GM18505 (cell line): ENCODE measurements at regions not wholly inside any gene's neighbourhood (a gene's known extent, or its start where the extent isn't known, plus 50 kb on each side); places are given as distances from the start of the nearest gene placed in this dataset.
"Not testable (repeated sequence)": the region's sequence is repeated elsewhere in the genome, so short reads cannot be mapped to it uniquely, and the experiment has no call there.

Source experiments
- ATAC-seq: cut with Tn5 transposase; IDR thresholded peaks from one replicate; pipeline ENCODE4 v1.9.1; 2021; ENCODE audit not compliant: unreplicated experiment
- POLR2A ChIP-seq: IDR thresholded peaks from 4 replicates; pipeline ENCODE4 v1.6.1; 2011; ENCODE audit warnings: borderline replicate concordance; ENCODE audit not compliant: insufficient read depth, insufficient read length; ENCODE audit errors: extremely low read depth

DNA sequence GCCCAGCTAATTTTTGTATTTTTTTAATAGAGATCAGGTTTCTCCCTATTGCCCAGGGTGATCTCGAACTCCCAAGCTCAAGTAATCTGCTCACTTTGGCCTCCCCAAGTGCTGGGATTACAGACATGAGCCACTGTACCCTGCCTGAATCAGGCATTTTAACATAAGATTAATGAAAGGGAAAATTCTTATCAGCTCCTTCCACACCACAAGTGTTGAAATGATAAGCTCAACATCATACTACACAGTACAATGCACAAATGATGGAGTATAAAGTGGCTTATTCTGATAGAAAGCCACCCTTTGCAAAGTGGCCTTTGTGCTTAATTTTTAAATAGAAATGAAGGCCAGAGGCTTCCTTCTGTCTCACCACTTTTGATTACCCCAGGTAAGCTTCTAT, 71.3 kb upstream of the MCHR2 start:
- no peak for TF ChIP-seq POLR2A
- ATAC-seq = no peak

DNA sequence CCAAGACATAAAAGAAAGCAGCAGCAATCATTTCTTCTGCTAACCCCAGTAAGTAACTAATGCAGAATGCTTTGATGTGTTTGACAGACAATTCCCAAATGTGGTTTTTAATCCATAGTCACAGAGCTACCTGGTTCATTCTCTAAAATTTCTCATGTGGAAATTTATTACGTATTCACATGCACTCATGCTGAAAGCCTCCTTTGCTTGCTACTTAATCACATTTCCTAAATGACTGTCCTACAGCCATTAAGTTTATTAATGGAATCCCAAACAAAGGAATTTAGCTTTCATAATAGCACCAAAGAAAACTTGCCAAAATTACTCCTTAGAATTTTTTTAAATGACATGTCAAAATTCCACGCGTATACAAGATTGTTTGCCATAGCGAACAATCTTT, 68.6 kb upstream of the MCHR2 start:
- no peak for ATAC-seq
- no peak for TF ChIP-seq POLR2A

DNA sequence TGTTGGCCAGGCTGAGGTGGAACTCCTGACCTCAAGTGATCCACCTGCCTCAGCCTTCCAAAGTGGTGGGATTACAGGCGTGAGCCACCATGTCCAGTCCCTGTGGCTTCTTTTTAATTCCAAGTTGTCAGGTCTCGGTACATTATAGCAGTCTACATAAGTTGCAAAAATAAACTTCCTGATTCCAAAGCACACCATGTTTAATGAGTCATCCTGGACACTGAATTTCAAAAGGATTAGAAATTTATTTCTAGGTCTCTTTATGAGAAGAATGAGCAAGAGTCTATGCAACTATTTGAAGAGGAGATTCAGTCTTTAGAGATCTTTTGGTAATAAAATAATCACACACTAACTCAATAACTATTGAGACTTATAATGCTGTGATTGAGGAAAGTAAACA, 63.9 kb upstream of the MCHR2 start:
- no peak for TF ChIP-seq POLR2A
- no peak for ATAC-seq

DNA sequence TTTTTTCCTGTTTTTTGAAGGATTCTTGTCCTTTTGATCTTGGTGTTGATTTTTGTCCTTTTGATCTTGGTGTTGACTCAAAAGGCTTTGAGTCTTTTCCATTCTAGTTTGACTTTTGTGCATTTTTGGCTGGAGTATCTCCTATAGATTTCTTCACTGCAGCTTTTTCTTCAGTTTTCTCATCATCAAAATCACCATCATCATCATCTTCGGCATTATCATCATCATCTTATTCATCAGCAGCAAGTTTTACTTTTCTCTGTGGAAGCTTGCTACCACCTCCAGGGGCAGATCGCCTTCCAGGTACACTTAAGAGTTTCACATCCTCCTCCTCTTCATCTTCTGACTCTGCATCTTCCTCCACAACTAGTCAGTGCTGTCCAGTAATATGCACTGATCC, 56.5 kb upstream of the MCHR2 start:
- ATAC-seq = no peak

DNA sequence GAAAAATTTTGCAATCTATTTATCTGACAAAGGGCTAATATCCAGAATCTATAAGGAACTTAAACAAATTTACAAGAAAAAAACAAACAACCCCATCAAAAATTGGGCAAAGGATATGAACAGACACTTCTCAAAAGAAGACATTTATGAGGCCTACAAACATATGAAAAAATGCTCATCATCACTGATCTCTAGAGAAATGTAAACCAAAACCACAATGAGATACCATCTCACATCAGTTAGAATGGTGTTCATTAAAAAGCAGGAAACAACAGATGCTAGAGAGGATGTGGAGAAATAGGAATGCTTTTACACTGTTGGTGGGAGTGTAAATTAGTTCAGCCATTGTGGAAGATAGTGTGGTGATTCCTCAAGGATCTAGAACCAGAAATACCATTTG, 49.9 kb upstream of the MCHR2 start:
- ATAC-seq = not testable (repeated sequence)

More for the DNA sequence above, 56.5 kb upstream of the MCHR2 start:
- no peak for TF ChIP-seq POLR2A
